Mesothelial cell of epicardium (in vitro differentiated cells): ENCODE measurements at regions not wholly inside any gene's neighbourhood (a gene's known extent, or its start where the extent isn't known, plus 50 kb on each side); places are given as distances from the start of the nearest gene placed in this dataset.

Experiments
- DNase-seq, 2 experiments: peaks; one replicate each; pipeline ENCODE4 v3.0.0; 2021; ENCODE audit warnings: low spot score in 2 of 2; ENCODE audit not compliant: unreplicated experiment in 2 of 2
- H3K27ac Mint-ChIP-seq: 2 replicates; pipeline ENCODE4 v1.8.0; 2021; ENCODE audit warnings: mixed read lengths
- H3K27me3 Mint-ChIP-seq: 2 replicates; pipeline ENCODE4 v1.8.0; 2021; ENCODE audit warnings: low read depth, mixed read lengths
- H3K36me3 Mint-ChIP-seq: 2 replicates; pipeline ENCODE4 v1.8.0; 2021; ENCODE audit warnings: mixed read lengths
- H3K4me1 Mint-ChIP-seq: 2 replicates; pipeline ENCODE4 v1.8.0; 2021; ENCODE audit warnings: mixed read lengths
- H3K4me3 Mint-ChIP-seq: 2 replicates; pipeline ENCODE4 v1.8.0; 2021; ENCODE audit warnings: mild to moderate bottlenecking, moderate library complexity, mixed read lengths
- H3K9me3 Mint-ChIP-seq: 2 replicates; pipeline ENCODE4 v1.8.0; 2021; ENCODE audit warnings: mixed read lengths
- CTCF ChIP-seq: fragments of 200-600 bp; sonication (generic); IDR thresholded peaks from one replicate; pipeline ENCODE4 v1.5.0; 2021; ENCODE audit warnings: antibody characterized with exemption; ENCODE audit not compliant: unreplicated experiment

GRCh38 chr15:66905185-66905584 is 160.2 kb upstream of the SMAD3 start:
- Mint-ChIP-seq H3K4me3 (no peak overlapping the region), H3K9me3 (no peaks in the 10 kb centered on the region), H3K4me1 (peaks cover 12% of the 10 kb centered on the region), H3K36me3 (peaks cover 6% of the 10 kb centered on the region), H3K27ac (no peak overlapping the region), H3K27me3 (no peaks in the 10 kb centered on the region)
- no peak for TF ChIP-seq CTCF
- no peak for DNase-seq

- Mint-ChIP-seq H3K4me1 (peaks cover 12% of the 10 kb centered on the region), H3K9me3 (no peaks in the 10 kb centered on the region), H3K36me3 (peaks cover 6% of the 10 kb centered on the region), H3K27ac (no peak overlapping the region), H3K4me3 (no peak overlapping the region), H3K27me3 (no peaks in the 10 kb centered on the region)
- DNase-seq: no peak
- TF ChIP-seq CTCF: peak; percentile 34
Observed at GRCh38 chr15:66905954-66906353, 159.4 kb upstream of the SMAD3 start.

- peaks cover 12% of the 10 kb centered on the region for H3K4me1 Mint-ChIP-seq
- TF ChIP-seq CTCF: no peak
- no peaks in the 10 kb centered on the region for H3K9me3 Mint-ChIP-seq
- H3K4me3 Mint-ChIP-seq: no peak overlapping the region
- H3K36me3 Mint-ChIP-seq: peaks cover 6% of the 10 kb centered on the region
- H3K27me3 Mint-ChIP-seq: no peaks in the 10 kb centered on the region
- H3K27ac Mint-ChIP-seq: no peak overlapping the region
- DNase-seq: no peak
Observed at GRCh38 chr15:66906668-66907614, 158.5 kb upstream of the SMAD3 start.

GRCh38 chr15:66907826-66908743 is 157.3 kb upstream of the SMAD3 start:
- no peaks in the 10 kb centered on the region for H3K27me3 Mint-ChIP-seq
- H3K4me1 Mint-ChIP-seq: peaks cover 12% of the 10 kb centered on the region
- no peak for DNase-seq
- peaks cover 3% of the 10 kb centered on the region for H3K36me3 Mint-ChIP-seq
- no peak for TF ChIP-seq CTCF
- H3K27ac Mint-ChIP-seq: peak overlapping the region; percentile 51
- H3K9me3 Mint-ChIP-seq: no peaks in the 10 kb centered on the region
- H3K4me3 Mint-ChIP-seq: no peak overlapping the region

GRCh38 chr15:66908744-66909095 is 156.7 kb upstream of the SMAD3 start:
- peaks cover 11% of the 10 kb centered on the region for H3K4me1 Mint-ChIP-seq
- peaks cover 2% of the 10 kb centered on the region for H3K36me3 Mint-ChIP-seq
- TF ChIP-seq CTCF: no peak
- peak overlapping the region; percentile 51 for H3K27ac Mint-ChIP-seq
- no peaks in the 10 kb centered on the region for H3K27me3 Mint-ChIP-seq
- H3K4me3 Mint-ChIP-seq: no peak overlapping the region
- no peak for DNase-seq
- no peaks in the 10 kb centered on the region for H3K9me3 Mint-ChIP-seq
